ENCODE measurements at regions not wholly inside any gene's neighbourhood (a gene's known extent, or its start where the extent isn't known, plus 50 kb on each side); places are given as distances from the start of the nearest gene placed in this dataset.

GRCh38 chr13:100845128-100845757, 170.6 kb upstream of the TMTC4 start:
- intact Hi-C loops (cut with micrococcal nuclease): no loop called here
- no TSS peak for BruUV-seq (replicated peaks)
- Histone ChIP-seq H3K27ac (ENCODE audit: low read depth, low read length) (no peak overlapping the region), H3K4me1 (ENCODE audit: control insufficient read depth in 1 of 2, insufficient read depth in 2 of 2, low read length in 2 of 2) (no peaks in the 10 kb centered on the region), H3K9ac (ENCODE audit: low read length) (no peak overlapping the region), H3K36me3 (ENCODE audit: control insufficient read depth in 1 of 2, insufficient read depth in 2 of 2, low read length in 2 of 2) (no peaks in the 10 kb centered on the region), H3K79me2 (ENCODE audit: insufficient read depth, low read length) (no peaks in the 10 kb centered on the region), H4K20me1 (ENCODE audit: insufficient read depth) (no peaks in the 10 kb centered on the region), H3K9me3 (ENCODE audit: control insufficient read depth in 1 of 2, insufficient read depth in 1 of 2, low read depth in 1 of 2, low read length in 2 of 2) (no peaks in the 10 kb centered on the region), H3K27me3 (ENCODE audit: insufficient read depth, low read length) (peaks cover 17% of the 10 kb centered on the region), H3K4me3 (replicated peaks in 1 of 2; ENCODE audit: low read depth in 1 of 2, low read length in 2 of 2) (no peak overlapping the region), H3K9me2 (ENCODE audit: insufficient read depth) (no peaks in the 10 kb centered on the region), H3K4me2 (ENCODE audit: low read length) (no peak overlapping the region), H2AFZ (ENCODE audit: low read depth, low read length, poor library complexity, severe bottlenecking) (no peak overlapping the region)
- ATAC-seq: no peak
- DNase-seq (ENCODE audit: low read depth, low spot score): no peak
- TF ChIP-seq CTCF (IDR thresholded peaks at IDR 0.05 in 2 of 3, conservative IDR thresholded peaks at IDR 0.05 in 1 of 3; ENCODE audit: borderline replicate concordance in 1 of 3, insufficient read depth in 1 of 3, low read depth in 2 of 3, low read length in 2 of 3) (no peak), CEBPB (IDR thresholded peaks at IDR 0.05; ENCODE audit: low read depth) (no peak), SIN3A (IDR thresholded peaks at IDR 0.05; ENCODE audit: low read depth) (no peak), SRF (IDR thresholded peaks at IDR 0.05; ENCODE audit: low read depth) (no peak), ATF3 (IDR thresholded peaks at IDR 0.05) (no peak), ZBTB33 (IDR thresholded peaks at IDR 0.05; ENCODE audit: extremely low read depth, insufficient replicate concordance, low read length) (no peak)
- ChIA-PET CTCF (no interaction called here), POLR2A (no interaction called here), RAD21 (ENCODE audit: low non-redundant PET in 1 of 2, low total read pairs in 2 of 2, uncharacterized antibody in 2 of 2, unreplicated experiment in 2 of 2) (no interaction called here)

Data from HCT116 (cell line).